T47D (cell line): ENCODE measurements at regions not wholly inside any gene's neighbourhood (a gene's known extent, or its start where the extent isn't known, plus 50 kb on each side); places are given as distances from the start of the nearest gene placed in this dataset.

Experiments
- DNase-seq, 2 experiments: peaks; one replicate each; pipeline versions ENCODE4 v3.0.0 to v3.0.0-alpha.2; 2011 to 2012; ENCODE audit warnings: low read depth in 1 of 2, low spot score in 1 of 2
- JUND ChIP-seq: IDR thresholded peaks from 2 replicates; pipeline ENCODE4 v1.6.1; 2012; ENCODE audit warnings: low read depth
- in situ Hi-C: cut with HindIII; loops from 2 replicates; pipeline ENCODE4 v1.10.0; 2016; ENCODE audit warnings: low sequenced_read_pairs, low pct_unique_long_range_greater_than_20kb

DNA sequence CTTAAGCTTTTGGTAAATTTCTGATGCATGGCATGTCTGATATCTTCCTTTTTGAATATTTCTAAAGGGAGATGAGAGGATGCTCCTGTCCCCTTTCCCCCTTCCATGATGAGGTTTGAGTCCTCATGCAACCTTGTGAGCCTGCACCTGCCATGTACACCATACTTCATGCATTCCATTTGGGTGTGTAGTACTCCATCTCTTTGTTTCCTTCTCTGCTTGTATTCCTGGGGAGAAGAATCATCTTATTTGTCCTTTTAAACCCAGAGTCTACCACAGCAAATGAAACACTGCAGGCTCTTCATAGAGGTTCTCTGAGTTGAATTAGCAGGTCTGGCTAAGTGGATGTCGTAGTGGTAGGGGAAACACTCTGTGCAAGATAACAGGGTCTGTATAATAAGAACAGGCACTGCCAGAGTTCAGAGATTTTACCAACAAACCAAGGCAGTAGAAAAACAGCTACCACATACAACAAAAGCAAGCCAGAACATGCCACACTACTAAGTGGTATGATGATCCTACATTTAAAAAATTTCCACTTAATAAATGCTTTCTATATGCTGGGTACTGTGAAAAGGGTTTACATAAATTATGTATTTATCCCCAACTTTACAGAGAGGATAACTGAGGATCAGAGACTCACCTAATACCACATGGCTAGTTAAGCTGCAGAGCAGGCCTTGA is 439.8 kb upstream of the GRIA1 start:
- no peak for TF ChIP-seq JUND
- no peak for DNase-seq
- in situ Hi-C loops, result no loop called here

DNA sequence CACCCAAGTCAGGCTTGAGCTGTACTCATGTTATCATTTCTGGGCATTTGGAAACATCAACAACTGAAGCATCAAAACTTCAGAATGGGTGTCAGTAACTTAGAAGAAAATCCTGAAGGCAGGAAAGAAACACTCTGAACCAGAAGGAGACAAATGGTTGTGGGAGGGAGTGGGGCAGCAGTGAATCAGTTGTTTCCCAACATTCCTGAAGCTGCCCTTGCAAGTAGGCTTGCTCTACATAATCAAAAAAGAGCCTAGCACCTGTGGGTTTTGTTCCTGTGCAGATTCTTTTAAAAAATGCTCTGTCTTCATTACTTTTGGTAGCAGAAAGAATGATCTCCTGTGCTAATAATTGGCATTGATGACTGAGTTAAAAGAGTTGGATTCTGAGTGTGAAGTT is 424.2 kb upstream of the GRIA1 start:
- no peak for DNase-seq
- no peak for TF ChIP-seq JUND
- in situ Hi-C loops, result no loop called here

DNA sequence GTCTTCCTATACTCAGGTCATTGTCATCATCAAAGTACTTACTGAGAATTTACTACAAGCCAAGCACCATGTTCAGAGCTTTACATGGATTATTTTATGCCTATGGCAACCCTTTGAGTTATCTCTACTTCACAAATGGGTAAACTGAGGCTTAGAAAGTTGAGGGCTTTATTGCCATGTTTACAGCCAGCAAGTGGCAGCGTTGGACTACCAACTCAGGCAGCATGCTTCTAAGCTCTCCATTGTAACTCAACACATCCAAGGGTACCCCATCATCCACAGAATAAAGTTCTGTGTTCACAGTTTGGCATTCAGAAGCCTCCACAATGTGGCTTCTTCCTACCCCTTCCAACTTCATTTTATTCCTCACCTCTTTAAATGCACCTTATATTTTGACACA is 422.6 kb upstream of the GRIA1 start:
- no peak for DNase-seq
- in situ Hi-C loops, result no loop called here
- TF ChIP-seq JUND, result no peak

DNA sequence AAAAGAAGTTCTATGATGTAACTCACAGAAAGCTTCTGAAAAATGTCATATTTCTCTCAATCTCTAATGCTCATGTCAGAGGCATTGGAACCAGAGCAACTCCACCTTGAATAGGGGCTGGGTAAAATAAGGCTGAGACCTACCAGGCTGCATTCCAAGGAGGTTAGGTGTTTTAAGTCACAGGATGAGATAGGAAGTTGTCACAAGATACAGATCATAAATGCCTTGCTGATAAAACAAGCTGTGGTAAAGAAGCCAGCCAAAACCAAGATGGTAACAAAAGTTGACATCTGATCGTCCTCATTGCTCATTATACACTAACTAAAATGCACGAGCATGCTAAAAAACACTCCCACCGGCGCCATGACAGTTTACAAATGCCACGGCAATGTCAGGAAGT is 411.1 kb upstream of the GRIA1 start:
- no peak for TF ChIP-seq JUND
- in situ Hi-C loops, result no loop called here
- peak in 1 of 2 experiments; percentile 13 for DNase-seq

DNA sequence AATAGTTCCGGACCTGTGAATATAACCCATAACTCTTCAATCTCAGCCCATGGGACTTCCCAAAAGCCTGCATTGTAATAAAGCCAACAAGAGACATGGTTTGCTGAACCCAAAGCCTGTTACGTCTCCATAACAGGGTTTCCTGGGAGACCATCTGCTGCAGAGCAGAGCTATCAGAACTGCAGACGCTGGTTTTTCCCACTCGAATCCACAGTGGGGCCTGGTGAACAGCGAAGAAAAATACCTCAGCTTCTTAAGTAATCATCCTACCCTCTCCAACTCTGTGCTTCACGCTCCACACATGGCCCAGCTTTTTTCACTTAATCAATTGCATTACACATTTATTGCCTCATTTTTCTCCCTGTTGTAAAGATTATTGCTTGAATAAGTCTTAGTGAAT is 409.5 kb upstream of the GRIA1 start:
- no peak for TF ChIP-seq JUND
- no peak for DNase-seq
- in situ Hi-C loops, result no loop called here

GRCh38 chr5:153081385-153081784 is 409.1 kb upstream of the GRIA1 start:
- no peak for TF ChIP-seq JUND
- no peak for DNase-seq

GRCh38 chr5:153084511-153084910 is 406.0 kb upstream of the GRIA1 start:
- no peak for TF ChIP-seq JUND
- in situ Hi-C loops, result no loop called here
- no peak for DNase-seq

More at GRCh38 chr5:153081385-153081784, 409.1 kb upstream of the GRIA1 start:
- in situ Hi-C loops, result no loop called here

- in situ Hi-C loops, result no loop called here
- TF ChIP-seq JUND, result no peak
- DNase-seq, result no peak
Observed at GRCh38 chr5:153086486-153086885, 404.0 kb upstream of the GRIA1 start.

DNA sequence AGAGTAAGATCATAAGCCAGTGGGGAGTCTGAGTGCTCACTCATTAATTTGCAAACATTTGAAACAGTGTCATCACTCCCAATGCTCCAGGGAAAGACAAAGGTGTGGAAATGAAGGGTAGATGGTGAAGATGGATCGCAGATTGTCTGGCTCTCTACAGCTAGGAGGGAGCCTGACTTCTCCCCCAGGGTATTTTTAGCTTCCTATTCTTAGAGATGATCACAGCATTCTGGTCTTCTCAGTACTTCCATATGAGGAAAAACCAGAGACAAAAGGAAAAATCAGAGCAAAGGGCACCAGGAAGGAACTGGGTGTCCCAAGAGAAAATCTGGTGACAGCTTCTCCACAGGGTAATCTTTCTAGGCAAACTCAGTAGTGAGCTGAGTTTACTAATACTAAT is 401.9 kb upstream of the GRIA1 start:
- in situ Hi-C loops, result no loop called here
- TF ChIP-seq JUND, result no peak
- DNase-seq, result no peak

GRCh38 chr5:153094333-153094732 is 396.1 kb upstream of the GRIA1 start:
- no peak for DNase-seq
- no peak for TF ChIP-seq JUND
- in situ Hi-C loops, result no loop called here

DNA sequence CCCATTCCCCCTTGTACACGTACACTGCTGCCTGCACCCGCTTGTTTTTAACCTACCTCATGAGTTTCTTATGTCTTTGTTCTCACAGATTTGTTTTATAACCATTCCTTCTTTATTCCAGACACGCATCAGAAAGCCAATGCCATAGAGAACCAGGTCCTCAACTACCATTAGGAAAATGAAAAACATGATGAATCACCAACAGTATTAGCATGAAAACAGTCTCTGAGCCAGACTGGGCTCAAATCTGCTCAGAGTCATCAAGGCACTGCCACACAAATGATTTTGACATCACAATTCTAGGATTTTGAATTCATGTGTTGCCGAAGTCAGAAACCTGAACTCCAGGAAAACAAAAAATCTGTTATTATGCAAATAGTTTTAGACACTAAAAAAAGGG is 394.1 kb upstream of the GRIA1 start:
- DNase-seq, result no peak
- in situ Hi-C loops, result no loop called here
- no peak for TF ChIP-seq JUND

- no peak for TF ChIP-seq JUND
- no peak for DNase-seq
- in situ Hi-C loops, result no loop called here
Observed at GRCh38 chr5:153099328-153099727, 391.1 kb upstream of the GRIA1 start.

GRCh38 chr5:153101235-153102180 is 389.0 kb upstream of the GRIA1 start:
- in situ Hi-C loops, result no loop called here
- TF ChIP-seq JUND, result no peak
- no peak for DNase-seq
